Activated CD4-positive, CD25-positive, alpha-beta regulatory T cell treated with anti-CD3 and anti-CD28 coated beads, Interleukin-2, amount 50 U/mL, for 72 hours (primary cell): ENCODE measurements at regions not wholly inside any gene's neighbourhood (a gene's known extent, or its start where the extent isn't known, plus 50 kb on each side); places are given as distances from the start of the nearest gene placed in this dataset.

ENCODE experiments used
- DNase-seq: peaks from one replicate; pipeline ENCODE4 v3.0.0; 2021

DNA sequence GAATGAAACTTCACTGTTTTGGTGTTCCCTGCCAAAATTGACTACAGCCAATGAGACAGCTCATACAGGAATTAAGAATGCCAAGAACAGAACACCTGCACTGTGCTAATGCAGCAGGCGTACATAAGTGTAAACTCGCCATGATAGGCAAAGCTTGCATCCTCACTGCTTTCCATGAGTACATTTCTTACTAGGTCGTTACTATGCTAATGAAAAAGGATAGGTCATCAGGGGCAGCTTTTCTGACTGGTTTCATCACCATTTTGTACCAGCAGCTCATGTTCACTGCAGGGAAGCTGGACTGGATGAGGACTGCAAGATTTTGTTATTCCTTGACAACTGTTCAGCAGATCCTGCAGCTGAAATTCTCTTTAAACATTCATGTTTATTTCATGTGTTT is 1383.8 kb downstream of the EFNB2 start:
- DNase-seq: no peak

DNA sequence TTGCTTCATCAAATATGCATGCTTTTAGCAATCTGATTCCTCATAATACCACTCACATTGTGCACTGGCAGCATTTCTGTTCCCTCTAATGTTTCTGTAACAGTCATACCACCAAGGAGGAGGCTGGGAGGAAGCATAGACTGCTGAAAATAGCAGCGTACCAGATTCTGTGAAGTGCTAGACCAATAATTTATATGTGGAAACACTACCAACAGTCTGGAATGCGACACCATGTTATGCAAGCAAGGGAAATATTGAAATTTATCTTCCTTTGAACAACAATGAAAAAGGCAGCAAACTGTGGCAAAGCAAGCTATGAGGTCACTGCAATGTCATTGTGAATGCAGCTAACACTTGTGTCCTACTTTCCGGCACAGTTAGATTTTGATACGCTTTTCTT is 1388.0 kb downstream of the EFNB2 start:
- no peak for DNase-seq

DNA sequence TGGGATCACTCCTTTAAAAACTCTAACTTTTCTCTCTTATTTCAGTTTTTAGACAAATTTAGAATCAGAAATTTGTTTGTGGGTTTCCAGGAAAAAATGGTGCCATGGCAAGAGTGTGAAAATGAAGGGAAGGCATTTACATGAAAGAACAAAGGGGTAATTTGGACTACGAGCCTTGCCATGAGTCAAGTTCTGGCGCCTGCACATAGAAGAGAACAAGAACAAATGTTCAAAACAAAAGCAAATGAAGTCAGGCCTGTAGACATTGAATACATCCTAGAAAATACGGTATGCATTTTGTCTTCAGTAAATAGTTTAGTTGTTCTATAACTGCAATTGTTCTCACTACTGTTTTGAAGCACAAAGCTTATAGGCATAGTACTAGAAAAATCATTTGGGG is 1390.5 kb downstream of the EFNB2 start:
- no peak for DNase-seq

DNA sequence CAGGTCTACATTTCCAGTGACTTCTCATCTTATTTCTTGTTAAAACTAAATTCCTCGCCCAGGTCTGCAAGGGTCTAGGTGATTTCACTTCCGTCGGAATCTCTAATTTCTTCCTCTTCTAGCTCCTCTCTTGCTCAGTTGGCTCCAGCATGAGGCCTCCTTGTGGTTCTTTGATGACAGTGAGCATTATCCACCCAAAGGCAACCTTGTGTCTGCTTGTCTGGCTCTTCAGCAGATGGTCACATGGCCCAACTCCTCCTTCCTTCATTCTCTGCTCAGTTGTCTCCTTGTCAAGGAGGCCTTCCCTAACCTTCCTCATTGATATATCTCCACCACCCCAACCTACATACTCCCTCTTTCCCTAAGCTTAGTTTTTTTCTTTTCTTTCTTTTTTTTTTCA is 1391.4 kb downstream of the EFNB2 start:
- no peak for DNase-seq

DNA sequence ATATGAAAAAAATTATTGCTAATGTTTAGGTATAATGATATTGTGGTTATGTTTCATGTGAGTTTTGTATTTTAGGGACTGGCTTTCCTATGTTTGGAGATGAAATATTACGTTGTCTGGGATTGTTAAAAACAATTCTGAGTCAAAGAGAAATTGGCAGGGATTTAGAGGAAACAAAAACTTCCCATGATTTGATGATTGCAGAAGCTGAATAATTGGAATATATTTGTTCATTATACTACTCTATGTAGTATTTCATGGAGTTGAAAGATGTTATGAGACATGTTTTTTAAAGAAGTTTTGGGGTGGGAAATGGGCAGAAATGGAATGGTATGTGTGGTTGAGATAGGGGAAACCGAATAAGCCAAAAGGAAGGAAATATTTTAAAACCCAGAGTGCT is 1392.9 kb downstream of the EFNB2 start:
- no peak for DNase-seq

DNA sequence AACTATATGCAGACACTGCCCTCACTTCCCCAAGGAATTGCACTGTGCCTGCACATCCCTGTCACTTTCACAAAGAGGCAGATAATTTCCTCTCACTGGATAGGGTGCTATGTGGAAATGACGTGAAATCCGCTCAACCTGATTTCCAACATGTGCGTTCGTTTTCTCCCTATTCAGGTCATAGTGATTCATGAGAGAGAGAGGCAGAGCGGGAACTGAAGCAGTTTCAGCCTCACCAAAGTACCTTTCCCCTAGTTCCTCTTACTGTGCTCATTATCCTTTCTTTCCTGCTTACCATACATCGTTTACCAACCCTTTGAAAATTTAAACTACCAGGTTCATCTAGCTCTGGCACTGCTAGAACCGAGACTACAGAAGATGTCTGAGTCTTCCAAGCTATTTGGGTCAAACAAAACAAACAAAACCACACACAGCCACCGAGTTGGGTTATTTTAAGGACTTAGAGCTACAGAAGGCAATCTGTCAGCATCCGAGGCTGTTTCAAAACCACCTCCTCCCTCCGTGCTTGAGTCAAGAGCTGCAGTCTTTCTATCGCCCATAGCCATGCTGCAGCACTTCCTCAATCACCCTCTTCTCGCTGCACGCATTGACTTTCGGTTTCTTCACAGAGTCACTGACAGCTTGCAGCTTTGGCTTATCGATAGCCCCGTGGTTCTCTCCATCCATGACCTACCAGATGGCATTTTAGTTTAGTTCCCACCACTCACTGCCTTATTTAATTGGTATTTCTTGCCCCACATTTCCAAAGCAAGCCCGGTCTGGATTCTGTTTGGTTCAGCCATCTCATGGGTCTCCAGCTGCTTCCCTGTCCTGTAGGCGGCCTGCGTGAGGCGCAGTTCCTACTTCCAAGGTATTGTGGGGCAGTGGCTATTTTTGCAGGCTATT is 1395.8 kb downstream of the EFNB2 start:
- DNase-seq: peak; percentile 53

DNA sequence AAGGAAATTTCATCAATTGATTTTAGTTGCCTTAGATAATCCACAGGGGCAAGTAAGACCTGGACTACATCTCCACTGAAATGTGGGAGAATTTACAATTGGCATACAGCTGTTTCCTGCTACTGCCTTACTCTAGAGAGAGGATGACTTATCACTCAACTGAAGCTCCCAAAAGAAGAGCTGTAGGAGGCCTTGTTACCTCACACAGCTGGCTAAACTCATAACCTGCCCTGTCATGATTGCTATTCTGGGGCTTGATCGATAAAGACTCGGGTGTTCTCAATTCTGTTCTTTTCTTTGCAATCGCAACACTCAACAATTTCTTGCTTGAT is 1396.4 kb downstream of the EFNB2 start:
- no peak for DNase-seq

DNA sequence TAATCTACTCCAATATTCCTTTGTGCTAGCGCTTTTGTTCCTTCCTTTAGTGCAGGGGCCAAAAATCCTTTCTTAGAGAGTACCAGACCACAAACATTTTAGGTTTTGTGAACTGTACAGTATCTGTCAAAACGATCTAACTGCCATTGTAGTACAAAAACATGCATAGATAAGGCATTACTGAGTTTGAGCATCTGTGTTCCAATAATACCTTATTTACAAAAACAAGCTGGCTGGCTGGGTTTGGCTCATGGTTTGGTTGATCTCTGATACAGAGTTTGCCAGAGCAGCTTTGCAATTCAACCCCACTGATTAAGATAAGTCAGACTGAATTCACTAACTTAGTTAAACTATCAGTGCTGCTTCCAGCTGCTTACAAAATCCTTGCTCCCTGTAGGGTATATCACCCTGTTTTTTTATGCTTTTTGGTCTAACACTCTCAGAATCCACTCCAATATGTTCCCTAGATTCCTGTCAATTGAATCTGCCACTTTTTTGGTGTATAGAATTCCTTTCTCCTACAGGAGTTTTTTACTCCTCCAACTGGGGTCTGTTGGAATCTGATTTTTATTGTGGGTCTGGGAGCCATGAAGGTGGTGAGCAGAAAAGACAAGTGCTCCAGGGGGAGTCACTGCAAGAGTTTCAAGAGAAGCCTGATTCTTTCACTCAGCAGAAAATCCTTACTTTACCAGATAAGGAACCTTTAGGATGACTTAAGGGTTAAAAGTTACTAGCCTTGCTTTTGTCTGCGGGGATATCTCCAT is 1399.4 kb downstream of the EFNB2 start:
- no peak for DNase-seq

DNA sequence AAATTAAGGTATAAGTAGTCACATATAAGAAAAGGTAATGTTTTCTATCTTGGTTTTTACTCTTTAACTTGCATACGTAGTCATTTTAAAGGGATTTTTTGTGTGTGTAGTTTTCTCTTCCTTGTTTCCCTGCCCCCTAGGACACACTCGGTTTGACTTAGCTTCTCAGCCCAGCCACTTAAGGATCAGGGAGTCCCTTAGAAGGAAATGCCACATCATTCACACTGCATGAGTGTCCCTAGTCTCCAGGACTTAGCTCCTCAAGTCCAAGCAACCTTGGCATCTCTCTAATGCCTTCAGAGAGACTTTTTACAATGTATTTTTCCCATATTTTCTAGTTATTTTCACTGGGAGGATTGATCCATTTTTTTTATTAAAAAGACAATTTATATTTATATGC is 1407.7 kb downstream of the EFNB2 start:
- DNase-seq: no peak

DNA sequence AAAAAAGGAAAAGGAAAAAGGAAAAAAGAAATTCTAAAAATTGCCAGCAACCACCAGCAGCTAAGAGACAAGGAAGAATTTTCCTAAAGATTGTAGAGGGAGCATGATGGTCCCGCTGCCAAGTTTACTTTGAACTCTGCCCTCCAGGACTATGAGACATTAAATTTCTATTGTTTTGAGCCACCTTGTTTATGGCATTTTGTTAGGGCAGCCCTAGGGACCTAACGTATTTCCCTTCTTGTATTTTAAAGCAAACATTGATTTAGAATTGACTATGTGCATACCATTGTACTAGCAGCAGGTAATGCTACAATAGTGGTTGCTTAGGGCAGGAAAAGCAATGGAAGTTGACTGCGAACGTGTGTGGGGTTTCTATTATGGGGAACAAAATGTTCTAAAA is 1414.2 kb downstream of the EFNB2 start:
- DNase-seq: no peak

DNA sequence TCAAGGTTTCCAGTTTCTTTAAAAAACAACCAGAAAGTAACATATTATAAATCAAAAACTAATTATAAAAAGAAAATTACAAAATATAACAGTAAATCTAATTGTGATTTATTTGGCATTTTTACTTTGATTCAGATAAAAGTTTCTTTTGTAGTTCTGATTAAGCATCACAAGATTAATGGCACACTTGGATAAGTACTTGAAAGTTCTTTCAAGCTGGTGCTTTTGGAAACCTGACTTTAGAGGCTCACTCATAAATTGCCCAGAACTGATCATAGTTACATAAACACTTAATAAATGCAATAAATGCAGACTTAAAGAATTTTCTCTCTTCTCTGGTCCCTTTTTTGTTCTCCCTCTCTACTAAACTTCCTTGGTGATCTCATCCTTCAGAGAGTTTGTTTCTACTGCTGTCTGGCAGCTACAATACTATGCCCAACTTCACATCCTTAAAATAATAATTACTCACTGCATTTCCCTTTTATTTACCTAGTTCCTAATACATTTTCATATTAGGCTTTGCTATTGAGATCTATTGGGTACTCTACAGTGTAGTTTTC is 1417.0 kb downstream of the EFNB2 start:
- no peak for DNase-seq

DNA sequence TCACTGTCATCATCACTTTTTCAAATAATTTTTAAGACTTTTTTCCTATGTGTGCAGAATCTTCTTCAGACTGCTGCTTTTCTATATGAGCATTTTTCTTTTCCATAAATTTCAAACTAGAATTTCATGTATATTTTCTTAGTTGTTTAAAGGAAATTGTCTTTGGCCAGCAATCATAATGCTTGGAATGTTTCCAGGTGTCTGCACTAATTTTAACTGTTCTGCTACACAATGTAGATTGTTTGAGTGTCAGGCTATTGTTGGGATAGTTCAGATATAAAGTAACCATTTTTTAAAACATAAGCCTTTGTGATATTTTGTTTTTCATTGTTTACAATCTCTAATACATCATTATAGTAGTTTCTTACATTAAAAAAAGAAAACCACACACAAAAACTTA is 1418.5 kb downstream of the EFNB2 start:
- DNase-seq: no peak

DNA sequence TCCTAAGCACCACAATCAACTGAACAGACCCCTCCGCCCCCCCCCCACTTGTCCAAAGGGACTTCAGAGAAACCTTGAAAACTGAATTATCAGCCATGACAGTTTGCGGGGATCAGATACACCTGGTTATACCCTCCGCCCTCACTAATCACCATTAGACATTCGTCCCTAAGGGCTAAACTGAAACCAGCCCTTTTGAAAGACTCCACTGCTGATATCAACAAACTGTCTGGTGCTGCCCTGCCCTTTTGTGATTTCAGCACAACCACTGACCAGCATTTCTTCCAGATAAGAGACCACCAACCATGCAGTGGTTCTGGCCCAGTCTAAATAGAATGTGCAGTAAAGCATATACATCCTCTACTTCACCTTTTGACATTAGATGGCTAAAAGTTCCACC is 1422.9 kb downstream of the EFNB2 start:
- no peak for DNase-seq

DNA sequence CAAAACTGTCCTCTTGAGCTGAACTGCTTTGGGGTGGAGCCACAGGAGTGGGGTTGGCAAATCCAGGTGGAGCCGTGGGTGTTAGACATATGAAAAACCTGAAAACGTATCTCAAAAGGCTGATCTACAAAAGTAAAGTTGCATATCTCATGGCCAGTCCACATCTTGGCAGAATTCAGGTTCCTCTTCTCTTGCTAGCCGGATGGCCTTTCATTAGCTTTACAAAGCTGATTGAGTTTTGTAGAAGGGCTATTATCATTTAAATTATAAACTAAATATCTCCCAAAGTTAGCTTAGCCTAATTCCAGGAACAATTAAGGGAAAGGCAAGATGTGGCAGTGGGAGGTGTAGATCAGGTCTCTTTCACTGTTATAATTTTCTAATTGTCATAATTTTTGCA is 1427.7 kb downstream of the EFNB2 start:
- DNase-seq: no peak

DNA sequence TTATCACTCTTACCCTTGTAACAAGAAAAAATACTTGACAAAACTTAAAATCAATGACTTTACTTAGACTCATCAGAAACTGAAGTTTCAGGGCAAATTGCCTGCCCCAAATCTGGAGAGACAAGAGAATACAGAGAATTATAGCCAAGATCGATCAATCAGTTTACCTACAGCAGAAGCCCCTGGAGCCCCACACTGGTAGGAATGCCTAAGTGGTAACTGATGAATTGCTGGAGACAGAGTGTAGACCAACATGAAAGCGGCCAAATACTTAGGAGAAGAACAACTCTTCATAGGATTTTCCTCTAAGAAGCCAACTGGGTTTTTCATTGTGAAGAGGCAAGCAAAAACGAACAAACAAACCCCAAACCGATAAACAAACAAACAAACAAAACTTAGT is 1430.0 kb downstream of the EFNB2 start:
- no peak for DNase-seq

DNA sequence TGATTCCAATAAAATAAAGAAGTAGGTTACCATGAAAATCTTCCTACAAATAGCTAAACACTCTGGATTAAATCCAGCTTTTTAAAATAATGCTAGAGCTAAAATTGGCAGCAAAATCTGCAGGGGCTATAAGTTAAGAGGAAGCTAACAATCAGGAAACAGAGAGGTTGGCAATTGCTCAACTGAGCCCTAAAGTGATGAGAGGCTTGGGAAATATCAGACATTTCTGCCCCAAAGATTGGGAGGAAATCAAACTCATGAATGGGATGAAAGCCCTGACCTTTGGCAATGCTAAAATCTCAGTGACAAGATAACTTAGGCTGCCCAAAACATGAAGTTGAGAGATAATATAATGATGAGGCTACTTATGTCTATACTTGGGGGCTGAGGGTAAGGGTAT is 1437.9 kb downstream of the EFNB2 start:
- no peak for DNase-seq

DNA sequence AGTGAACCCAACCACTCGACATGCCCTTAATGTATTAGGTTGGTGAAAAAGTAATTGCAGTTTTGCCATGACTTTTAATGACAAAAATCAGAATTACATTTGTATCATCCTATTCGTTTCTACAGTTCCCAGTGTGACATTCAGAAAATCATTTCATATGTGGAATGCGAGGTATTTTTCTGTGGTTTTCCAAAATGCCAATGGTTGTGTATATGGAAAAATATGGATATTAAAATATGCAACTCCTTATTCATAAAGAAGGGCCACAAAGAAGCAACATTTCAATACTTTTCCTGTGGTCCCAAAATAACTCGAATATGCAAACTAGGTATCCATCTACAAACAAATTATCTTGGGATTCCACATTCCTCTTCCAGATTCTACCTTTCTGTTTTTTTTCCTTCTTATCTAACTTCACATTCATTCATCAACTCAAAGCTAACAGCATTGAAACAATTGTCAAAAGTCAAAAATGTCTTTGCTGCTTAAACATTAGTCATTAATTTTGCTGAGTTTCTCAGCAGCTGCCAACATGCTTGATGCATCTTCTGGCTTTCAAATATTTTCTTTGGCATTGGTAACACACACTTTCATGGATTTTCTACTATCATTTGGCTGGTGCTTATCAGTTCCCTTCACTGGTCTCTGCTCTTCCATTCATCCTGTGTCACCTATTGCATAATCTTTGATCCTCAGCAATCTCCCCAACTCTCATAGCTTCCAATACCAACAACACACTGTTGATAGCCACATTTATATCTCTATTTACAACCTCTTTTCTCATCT is 1445.4 kb downstream of the EFNB2 start:
- DNase-seq: no peak

DNA sequence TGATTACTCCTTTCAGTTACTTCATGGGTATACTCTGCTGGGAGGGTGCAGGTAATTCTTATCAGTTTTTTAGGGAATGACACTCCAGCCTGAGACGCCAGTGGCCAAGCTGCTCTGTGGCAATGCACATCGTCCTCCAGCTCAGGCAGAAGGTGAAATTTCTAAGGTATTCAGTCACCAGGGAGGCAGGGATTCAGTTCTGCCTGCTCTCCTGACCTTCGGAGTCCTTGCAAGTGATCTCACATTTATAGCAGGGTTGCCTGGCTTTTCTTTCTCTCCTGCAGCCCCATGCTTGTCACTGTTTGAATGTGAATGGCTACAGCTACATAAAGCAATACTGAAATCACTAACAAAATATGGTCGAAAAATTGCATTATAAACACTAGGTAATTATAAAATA is 1447.5 kb downstream of the EFNB2 start:
- DNase-seq: no peak

DNA sequence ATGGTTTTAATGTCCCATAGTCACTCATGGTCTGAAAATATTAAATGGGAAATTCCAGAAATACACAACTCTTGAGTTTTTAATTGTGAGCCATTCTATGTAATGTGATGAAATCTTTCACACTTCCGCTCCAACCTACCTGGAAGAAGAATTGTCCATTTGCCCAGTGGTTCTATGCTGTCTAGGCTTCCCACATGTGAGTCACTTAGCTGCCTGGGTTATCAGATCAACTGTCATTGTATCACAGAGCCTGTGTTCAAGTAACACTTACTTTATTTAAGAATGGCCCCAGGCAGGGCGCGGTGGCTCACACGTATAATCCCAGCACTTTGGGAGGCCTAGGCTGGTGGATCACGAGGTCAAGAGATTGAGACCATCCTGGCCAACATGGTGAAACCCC is 1450.5 kb downstream of the EFNB2 start:
- DNase-seq: no peak

DNA sequence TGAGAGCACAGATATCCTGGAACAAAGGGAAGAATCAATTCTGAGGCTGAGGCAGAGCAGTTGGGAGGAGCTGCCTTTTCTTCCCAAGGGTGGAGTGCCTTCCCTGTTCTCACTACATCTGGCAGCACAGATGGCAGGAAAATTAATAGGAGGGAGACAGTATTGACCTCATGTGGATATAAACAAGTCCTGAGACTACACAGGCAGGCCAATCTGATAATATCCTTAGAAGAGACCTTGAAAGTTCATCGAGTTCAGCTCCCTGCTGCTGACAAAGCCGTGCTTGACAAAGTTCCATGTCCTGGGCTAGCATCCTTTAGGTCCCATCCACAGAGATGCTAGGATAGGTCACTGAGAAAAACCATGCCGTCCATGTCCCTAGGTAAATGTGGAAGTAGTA is 1451.5 kb downstream of the EFNB2 start:
- DNase-seq: no peak

DNA sequence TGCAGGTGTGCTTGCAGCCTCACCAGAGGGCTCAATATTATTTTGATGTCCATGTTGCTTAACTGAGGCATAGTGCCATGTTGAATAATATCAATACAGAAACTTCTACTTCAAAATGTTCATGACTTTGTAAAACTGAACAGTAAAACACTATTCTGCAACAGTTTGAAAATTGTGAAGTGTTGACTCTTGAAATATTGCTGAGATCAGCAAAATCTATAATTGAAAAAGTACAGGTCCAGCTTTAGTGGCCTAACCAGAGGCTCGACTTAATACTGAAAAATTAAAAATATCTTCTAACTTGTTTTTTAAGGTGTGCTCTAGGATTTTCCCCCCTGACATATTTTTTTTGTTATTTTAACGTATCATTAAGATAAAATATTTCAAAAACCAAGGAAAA is 1460.7 kb downstream of the EFNB2 start:
- DNase-seq: no peak

DNA sequence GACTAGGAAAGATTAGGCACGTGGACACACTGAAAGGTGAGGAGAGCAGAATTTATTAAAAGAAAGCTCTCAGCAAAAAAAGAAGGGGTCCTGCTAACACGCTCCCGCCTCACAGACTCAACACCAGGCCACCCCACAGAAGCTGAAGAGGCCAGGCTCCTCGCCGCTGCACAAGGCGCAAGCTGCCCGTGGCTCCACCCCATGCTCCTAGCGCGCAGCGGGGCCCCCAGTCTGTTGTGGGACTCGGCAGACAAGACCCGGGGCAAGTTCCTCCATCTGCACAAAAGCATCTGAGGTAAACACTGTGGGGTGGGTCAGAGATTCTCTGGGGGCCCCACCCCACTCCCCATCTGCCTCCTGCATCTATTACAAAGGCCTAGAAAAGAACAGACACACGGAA is 1462.4 kb downstream of the EFNB2 start:
- no peak for DNase-seq

DNA sequence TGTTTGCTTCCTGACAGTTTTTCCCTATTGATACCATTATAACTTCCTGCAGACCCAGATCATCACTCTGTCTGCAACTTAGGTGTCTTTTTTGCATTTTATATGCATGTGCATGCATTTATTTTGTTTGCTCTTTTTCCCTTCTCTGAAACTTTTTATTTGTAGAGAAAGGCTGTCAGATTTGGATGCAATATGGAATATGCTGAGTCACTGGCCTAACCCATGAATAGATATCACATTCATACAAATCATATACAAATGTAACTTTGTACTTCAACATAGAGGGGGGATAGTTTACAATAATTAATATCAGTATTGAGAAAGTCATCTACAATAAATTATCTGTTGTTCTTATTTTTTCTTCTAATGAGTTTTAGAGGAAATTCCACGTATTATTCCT is 1465.0 kb downstream of the EFNB2 start:
- no peak for DNase-seq

DNA sequence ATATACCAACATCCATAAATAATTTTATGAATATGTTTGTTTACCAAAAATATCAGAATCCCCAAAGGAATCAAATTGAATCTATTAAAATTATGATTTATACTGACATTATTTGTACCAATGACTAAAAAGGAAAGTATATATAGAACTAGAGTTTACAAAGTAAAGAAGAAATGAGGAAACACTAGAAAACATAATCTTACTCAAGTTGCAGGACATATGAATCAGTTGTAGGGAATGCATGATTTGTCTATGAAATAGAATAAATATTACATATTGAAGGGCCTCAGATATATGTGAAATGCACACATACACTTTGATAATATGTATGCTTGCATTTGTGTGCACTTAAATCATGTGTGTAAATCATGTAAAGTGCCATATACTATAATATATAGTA is 1466.4 kb downstream of the EFNB2 start:
- DNase-seq: no peak
